ENCODE measurements at regions not wholly inside any gene's neighbourhood (a gene's known extent, or its start where the extent isn't known, plus 50 kb on each side); places are given as distances from the start of the nearest gene placed in this dataset.

DNA sequence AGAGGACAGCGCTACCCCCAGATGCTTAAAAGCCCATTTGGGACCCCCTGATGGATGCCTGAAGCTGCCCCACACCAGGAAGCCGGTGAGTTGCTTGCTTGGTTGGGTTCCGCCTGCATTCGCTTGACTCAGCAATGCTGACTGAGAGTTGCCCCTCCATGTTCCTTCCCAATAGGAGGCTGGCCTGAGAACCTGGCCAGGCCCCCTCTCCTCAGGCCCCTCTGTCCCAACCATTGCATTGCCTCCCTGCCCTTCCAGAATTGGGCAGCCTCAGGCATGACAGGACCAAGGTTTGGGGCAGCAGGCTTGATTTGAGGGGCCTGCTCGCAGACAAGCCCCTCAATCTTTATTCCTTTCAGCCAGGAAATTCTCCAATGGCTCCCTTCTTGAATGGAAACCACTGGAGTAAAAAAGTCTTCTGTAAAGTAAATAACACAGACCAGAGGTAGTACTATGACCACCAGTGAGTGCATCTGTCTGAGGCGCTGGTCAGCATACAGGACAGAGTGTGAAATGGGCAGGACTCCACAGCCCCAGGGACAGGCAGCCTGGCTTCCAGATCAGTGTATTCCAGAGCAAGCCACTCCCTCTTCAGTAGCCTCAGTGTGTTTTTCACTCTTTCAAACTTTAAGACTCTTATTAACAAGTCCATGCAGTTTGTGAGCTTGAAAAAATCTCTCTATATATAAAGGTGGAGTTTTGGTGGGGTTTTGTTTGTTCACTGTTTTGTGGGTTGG lies 104.7 kb downstream of the C1QL2 start:
- peaks cover 0 to 23% (median 0%) of the 10 kb centered on the region in 3 donors for H3K9me3 ChIP-seq
- ATAC-seq, result no peak
- H3K27ac ChIP-seq, result no peak overlapping the region
- H3K4me3 ChIP-seq, result no peak overlapping the region
- TF ChIP-seq POLR2AphosphoS5 (IDR thresholded peaks at IDR 0.05) (no peak), POLR2A (IDR thresholded peaks at IDR 0.05) (no peak), EP300 (IDR thresholded peaks at IDR 0.05) (no peak)
- TF ChIP-seq, protein P1, sequence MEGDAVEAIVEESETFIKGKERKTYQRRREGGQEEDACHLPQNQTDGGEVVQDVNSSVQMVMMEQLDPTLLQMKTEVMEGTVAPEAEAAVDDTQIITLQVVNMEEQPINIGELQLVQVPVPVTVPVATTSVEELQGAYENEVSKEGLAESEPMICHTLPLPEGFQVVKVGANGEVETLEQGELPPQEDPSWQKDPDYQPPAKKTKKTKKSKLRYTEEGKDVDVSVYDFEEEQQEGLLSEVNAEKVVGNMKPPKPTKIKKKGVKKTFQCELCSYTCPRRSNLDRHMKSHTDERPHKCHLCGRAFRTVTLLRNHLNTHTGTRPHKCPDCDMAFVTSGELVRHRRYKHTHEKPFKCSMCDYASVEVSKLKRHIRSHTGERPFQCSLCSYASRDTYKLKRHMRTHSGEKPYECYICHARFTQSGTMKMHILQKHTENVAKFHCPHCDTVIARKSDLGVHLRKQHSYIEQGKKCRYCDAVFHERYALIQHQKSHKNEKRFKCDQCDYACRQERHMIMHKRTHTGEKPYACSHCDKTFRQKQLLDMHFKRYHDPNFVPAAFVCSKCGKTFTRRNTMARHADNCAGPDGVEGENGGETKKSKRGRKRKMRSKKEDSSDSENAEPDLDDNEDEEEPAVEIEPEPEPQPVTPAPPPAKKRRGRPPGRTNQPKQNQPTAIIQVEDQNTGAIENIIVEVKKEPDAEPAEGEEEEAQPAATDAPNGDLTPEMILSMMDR (IDR thresholded peaks at IDR 0.05), result no peak
- H3K27me3 ChIP-seq, result peaks cover 4% of the 10 kb centered on the region
- WGBS, 2 donors (ENCODE audit: low coverage in 1 of 2), result 90% methylated on average over 2 of the region's 6 CpGs; no CpG with 5 or more reads in 1 of the 2 donors
- no peaks in the 10 kb centered on the region for H3K4me1 ChIP-seq
- H3K36me3 ChIP-seq, result no peaks in the 10 kb centered on the region

DNA sequence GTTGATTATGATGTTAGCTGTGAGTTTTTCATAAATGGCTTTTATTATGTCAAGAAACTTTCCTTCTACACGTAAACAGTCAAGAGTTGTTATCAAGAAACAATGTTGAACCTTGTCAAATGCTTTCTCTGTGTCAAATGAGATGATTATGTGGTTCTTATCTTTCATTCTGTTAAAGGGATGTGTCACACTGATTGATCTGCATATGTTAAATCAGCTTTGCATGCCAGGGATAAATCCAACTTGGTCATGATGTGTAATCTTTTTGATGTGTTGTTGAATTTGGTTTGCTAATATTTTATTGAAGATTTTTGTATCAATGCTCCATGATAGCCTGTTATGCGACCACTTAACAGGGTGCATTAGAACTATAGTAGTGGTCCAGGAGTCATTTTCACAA lies 107.3 kb downstream of the C1QL2 start:
- H3K4me3 ChIP-seq, result no peak overlapping the region
- WGBS, 2 donors (ENCODE audit: low coverage in 1 of 2), result 38 to 61% methylated on average over 2 of the region's 2 CpGs
- TF ChIP-seq POLR2A (IDR thresholded peaks at IDR 0.05) (no peak), EP300 (IDR thresholded peaks at IDR 0.05) (no peak), POLR2AphosphoS5 (IDR thresholded peaks at IDR 0.05) (no peak)
- TF ChIP-seq, protein P1 (IDR thresholded peaks at IDR 0.05), result no peak
- no peaks in the 10 kb centered on the region for H3K36me3 ChIP-seq
- peaks cover 0 to 16% (median 0%) of the 10 kb centered on the region in 3 donors for H3K9me3 ChIP-seq
- H3K27ac ChIP-seq, result no peak overlapping the region
- ATAC-seq, result no peak
- H3K4me1 ChIP-seq, result no peaks in the 10 kb centered on the region
- no peaks in the 10 kb centered on the region for H3K27me3 ChIP-seq

GRCh38 chr2:119049968-119050704 lies 108.1 kb downstream of the MARCO start:
- Histone ChIP-seq H3K9me3 (peaks cover 0 to 5% (median 0%) of the 10 kb centered on the region in 3 donors), H3K27me3 (no peaks in the 10 kb centered on the region), H3K4me1 (no peaks in the 10 kb centered on the region), H3K27ac (no peak overlapping the region), H3K36me3 (no peaks in the 10 kb centered on the region), H3K4me3 (no peak overlapping the region)
- WGBS, 2 donors (ENCODE audit: low coverage in 1 of 2), result 80 to 89% methylated on average over 1 to 4 of the region's 12 CpGs
- no peak for TF ChIP-seq EP300 (IDR thresholded peaks at IDR 0.05)
- TF ChIP-seq POLR2AphosphoS5 (IDR thresholded peaks at IDR 0.05), result no peak
- TF ChIP-seq, protein P1 (IDR thresholded peaks at IDR 0.05), result no peak
- no peak for TF ChIP-seq POLR2A (IDR thresholded peaks at IDR 0.05)
- ATAC-seq, result no peak
